SU-DHL-6 (cell line): ENCODE measurements at regions not wholly inside any gene's neighbourhood (a gene's known extent, or its start where the extent isn't known, plus 50 kb on each side); places are given as distances from the start of the nearest gene placed in this dataset.

Experiments
- H2AFZ ChIP-seq: fragments of 200-600 bp; sonication (generic); 2 replicates; pipeline ENCODE4 v1.6.1; 2014; ENCODE audit warnings: low read depth, mild to moderate bottlenecking, moderate library complexity, mixed read lengths, antibody characterized with exemption, low read length; ENCODE audit not compliant: severe bottlenecking
- H3F3A ChIP-seq: fragments of 200-600 bp; shearing (Covaris generic); 2 replicates; pipeline ENCODE4 v1.6.0; 2016; ENCODE audit warnings: antibody characterized with exemption, mild to moderate bottlenecking; ENCODE audit not compliant: insufficient read depth
- H3K27ac ChIP-seq: fragments of 200-600 bp; sonication (generic); 2 replicates; pipeline ENCODE4 v1.5.1; 2016; ENCODE audit warnings: low read depth, mild to moderate bottlenecking, low read length, moderate library complexity, mixed read lengths
- H3K27me3 ChIP-seq: fragments of 200-600 bp; sonication (generic), shearing (Covaris generic); 2 replicates; pipeline ENCODE4 v1.6.0; 2014; ENCODE audit warnings: mild to moderate bottlenecking, low read length
- H3K36me3 ChIP-seq: fragments of 200-600 bp; sonication (generic); 2 replicates; pipeline ENCODE4 v1.6.1; 2014; ENCODE audit warnings: mild to moderate bottlenecking, low read length, mixed read lengths
- H3K4me2 ChIP-seq: fragments of 300-600, 200-600 bp; shearing (Covaris generic), sonication (generic); 2 replicates; pipeline ENCODE4 v1.6.0; 2014; ENCODE audit warnings: low read length, low read depth, mild to moderate bottlenecking; ENCODE audit not compliant: poor library complexity, severe bottlenecking
- H3K4me3 ChIP-seq: fragments of 200-600 bp; sonication (generic); 2 replicates; pipeline ENCODE4 v1.5.1; 2014; ENCODE audit warnings: antibody characterized with exemption, low read length, mild to moderate bottlenecking, mixed read lengths; ENCODE audit not compliant: insufficient read depth, poor library complexity, severe bottlenecking
- H3K79me2 ChIP-seq: fragments of 200-600 bp; sonication (generic); 2 replicates; pipeline ENCODE4 v1.6.1; 2014; ENCODE audit warnings: mild to moderate bottlenecking, low read length, moderate library complexity; ENCODE audit not compliant: insufficient read depth
- H3K9ac ChIP-seq: fragments of 200-600 bp; sonication (generic); 2 replicates; pipeline ENCODE4 v1.7.0; 2014; ENCODE audit warnings: mild to moderate bottlenecking, low read length
- H3K9me2 ChIP-seq: fragments of 200-600 bp; sonication (generic); replicated peaks from 2 replicates; pipeline ENCODE4 v1.6.1; 2014; ENCODE audit warnings: low read length; ENCODE audit not compliant: insufficient read depth
- H3K9me3 ChIP-seq: fragments of 200-600 bp; sonication (generic); 2 replicates; pipeline ENCODE4 v1.6.1; 2014; ENCODE audit warnings: low read length, mixed read lengths; ENCODE audit not compliant: insufficient read depth
- H4K20me1 ChIP-seq: fragments of 200-600 bp; sonication (generic); 2 replicates; pipeline ENCODE4 v1.6.1; 2014; ENCODE audit warnings: low read depth, mild to moderate bottlenecking, antibody characterized with exemption, low read length, moderate library complexity, mixed read lengths
- EZH2phosphoT487 ChIP-seq: fragments of 200-600 bp; sonication (generic), shearing (Covaris generic); conservative IDR thresholded peaks from 2 replicates; pipeline ENCODE4 v1.6.1; 2018; ENCODE audit warnings: mild to moderate bottlenecking, antibody characterized with exemption, low read length, moderate library complexity, mixed read lengths
- TF ChIP-seq, protein P1 (sequence below): fragments of 200-600 bp; sonication (generic); IDR thresholded peaks from one replicate; pipeline ENCODE4 v1.5.1; 2017; ENCODE audit warnings: antibody characterized with exemption, mild to moderate bottlenecking, low read length, moderate library complexity; ENCODE audit not compliant: insufficient read depth, poor library complexity, severe bottlenecking

DNA sequence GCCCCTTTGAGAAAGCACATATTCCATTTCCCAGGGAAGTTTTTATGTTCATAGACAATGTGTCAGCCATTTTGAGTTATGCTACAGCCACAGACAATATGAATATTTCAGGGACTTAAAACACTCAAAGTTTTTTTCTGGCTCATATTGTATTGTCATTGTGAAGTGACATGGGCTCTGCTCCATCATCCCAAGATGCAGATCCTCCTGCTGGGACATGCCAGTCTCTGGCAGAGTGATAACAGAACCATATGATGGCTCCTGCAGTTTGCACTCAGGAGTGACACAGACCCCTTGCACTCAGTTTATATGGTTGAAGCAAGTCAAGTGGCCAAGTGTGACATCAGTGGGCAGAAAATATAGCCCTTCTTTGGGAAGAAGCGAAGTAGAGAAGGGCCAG, 498.4 kb upstream of the TUSC1 start:
- Histone ChIP-seq H3K9me2 (no peaks in the 10 kb centered on the region; the same call in 1 of the 2 replicates), H3K4me3 (no peak overlapping the region), H4K20me1 (no peaks in the 10 kb centered on the region), H3F3A (no peaks in the 10 kb centered on the region), H2AFZ (no peak overlapping the region), H3K4me2 (no peak overlapping the region), H3K9me3 (no peaks in the 10 kb centered on the region), H3K27me3 (no peaks in the 10 kb centered on the region), H3K27ac (no peak overlapping the region), H3K9ac (no peak overlapping the region), H3K36me3 (no peaks in the 10 kb centered on the region), H3K79me2 (no peaks in the 10 kb centered on the region)
- TF ChIP-seq, protein P1, sequence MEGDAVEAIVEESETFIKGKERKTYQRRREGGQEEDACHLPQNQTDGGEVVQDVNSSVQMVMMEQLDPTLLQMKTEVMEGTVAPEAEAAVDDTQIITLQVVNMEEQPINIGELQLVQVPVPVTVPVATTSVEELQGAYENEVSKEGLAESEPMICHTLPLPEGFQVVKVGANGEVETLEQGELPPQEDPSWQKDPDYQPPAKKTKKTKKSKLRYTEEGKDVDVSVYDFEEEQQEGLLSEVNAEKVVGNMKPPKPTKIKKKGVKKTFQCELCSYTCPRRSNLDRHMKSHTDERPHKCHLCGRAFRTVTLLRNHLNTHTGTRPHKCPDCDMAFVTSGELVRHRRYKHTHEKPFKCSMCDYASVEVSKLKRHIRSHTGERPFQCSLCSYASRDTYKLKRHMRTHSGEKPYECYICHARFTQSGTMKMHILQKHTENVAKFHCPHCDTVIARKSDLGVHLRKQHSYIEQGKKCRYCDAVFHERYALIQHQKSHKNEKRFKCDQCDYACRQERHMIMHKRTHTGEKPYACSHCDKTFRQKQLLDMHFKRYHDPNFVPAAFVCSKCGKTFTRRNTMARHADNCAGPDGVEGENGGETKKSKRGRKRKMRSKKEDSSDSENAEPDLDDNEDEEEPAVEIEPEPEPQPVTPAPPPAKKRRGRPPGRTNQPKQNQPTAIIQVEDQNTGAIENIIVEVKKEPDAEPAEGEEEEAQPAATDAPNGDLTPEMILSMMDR: no peak
- TF ChIP-seq EZH2phosphoT487: no peak

DNA sequence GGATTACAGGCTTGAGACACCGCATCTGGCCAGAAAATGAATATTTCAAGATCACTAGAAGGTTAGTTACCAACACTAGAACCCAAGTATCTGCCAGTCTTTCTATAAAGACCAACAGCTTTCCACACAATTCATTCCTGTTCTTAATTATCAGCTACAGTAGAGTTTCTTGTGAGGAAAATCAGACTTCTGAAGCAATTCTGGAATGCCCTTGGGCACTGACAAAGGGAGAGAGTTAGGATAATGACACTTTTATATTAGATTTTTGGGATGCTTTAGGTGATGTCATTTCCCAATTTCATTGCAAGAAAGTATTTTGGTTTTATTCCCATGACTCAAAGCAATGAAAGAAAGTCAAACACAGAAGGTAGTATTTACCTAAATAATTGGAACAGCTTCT, 497.0 kb upstream of the TUSC1 start:
- H3K4me3 ChIP-seq: no peak overlapping the region
- H3K79me2 ChIP-seq: no peaks in the 10 kb centered on the region
- TF ChIP-seq, protein P1: no peak
- no peak for TF ChIP-seq EZH2phosphoT487
- H3K27ac ChIP-seq: no peak overlapping the region
- no peaks in the 10 kb centered on the region for H3K27me3 ChIP-seq
- H3K9me3 ChIP-seq: no peaks in the 10 kb centered on the region
- H3K9ac ChIP-seq: no peak overlapping the region
- H3K9me2 ChIP-seq: no peaks in the 10 kb centered on the region; the same call in 1 of the 2 replicates
- no peaks in the 10 kb centered on the region for H4K20me1 ChIP-seq
- no peak overlapping the region for H3K4me2 ChIP-seq
- no peak overlapping the region for H2AFZ ChIP-seq
- no peaks in the 10 kb centered on the region for H3F3A ChIP-seq
- H3K36me3 ChIP-seq: no peaks in the 10 kb centered on the region

DNA sequence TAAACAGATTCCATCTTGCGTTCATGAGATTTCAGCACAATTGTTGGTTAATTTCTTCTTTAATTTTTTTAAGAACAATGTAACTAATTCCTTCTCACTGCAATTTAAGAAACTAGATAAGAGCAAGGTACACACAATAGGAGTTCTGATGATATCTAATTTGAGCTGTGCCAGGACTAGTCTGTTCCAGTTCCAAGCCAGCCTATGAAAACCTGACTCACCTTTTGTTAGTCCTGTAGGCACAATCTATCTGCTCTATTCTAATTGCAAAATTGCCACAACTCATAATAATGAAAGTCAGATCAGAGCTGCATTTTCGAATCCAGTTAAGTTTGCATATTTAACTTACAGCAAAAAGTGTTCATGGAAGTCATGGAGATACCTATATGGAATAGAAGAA, 494.1 kb upstream of the TUSC1 start:
- H4K20me1 ChIP-seq: no peaks in the 10 kb centered on the region
- no peaks in the 10 kb centered on the region for H3K27me3 ChIP-seq
- H3K9ac ChIP-seq: no peak overlapping the region
- H3K4me2 ChIP-seq: no peak overlapping the region
- no peaks in the 10 kb centered on the region for H3K79me2 ChIP-seq
- H3K9me2 ChIP-seq: no peaks in the 10 kb centered on the region
- H3K4me3 ChIP-seq: no peak overlapping the region
- H3F3A ChIP-seq: no peaks in the 10 kb centered on the region
- no peak overlapping the region for H3K27ac ChIP-seq
- H3K9me3 ChIP-seq: no peaks in the 10 kb centered on the region
- TF ChIP-seq EZH2phosphoT487: no peak
- TF ChIP-seq, protein P1: no peak
- H2AFZ ChIP-seq: no peak overlapping the region
- H3K36me3 ChIP-seq: no peaks in the 10 kb centered on the region
